Fibroblast of upper back skin (primary cell): ENCODE measurements at regions not wholly inside any gene's neighbourhood (a gene's known extent, or its start where the extent isn't known, plus 50 kb on each side); places are given as distances from the start of the nearest gene placed in this dataset.
"Not testable (repeated sequence)": the region's sequence is repeated elsewhere in the genome, so short reads cannot be mapped to it uniquely, and the experiment has no call there.

ENCODE experiments used
- DNase-seq: peaks from one replicate; pipeline ENCODE4 v3.0.0-alpha.2; 2013

DNA sequence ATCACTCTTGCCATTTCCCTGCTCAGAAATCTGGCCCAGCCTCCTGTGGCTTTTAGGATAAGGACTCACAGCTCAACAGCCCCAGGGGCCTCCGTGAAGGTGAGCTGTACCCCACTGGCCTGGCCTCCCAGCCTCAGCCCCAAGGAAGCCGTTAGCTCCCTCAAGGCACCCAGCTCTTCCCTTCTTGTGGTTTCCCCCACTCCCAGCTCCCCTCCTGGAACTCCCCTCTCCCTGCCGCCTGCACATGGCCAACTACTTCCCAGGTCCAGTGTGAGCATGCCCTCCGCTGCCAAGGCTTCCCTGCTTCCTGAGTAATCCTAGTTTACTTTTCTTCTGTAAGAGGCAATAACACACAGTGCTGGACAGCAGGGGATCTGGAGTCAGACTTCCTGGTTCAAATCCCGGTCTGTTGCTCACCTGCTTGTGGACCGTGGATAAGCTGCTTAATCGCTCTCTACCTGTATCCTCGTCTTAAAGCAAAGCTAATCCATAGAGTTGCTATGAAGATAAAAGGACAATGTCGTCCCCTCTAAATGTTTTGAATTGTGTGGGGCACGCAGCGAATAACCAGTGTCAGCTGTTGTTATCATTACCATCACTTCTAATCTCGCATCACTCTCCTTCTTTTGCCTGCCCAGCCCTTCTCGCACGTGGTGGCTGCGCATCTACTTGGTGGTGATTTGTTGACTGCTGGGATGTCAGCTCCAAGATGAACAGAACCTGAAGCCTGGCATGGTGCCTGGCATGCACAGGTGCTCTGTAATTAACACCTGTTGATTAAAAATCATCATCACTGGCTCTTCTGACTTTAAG is 86.6 kb downstream of the C5orf15 start:
- DNase-seq, result no peak

DNA sequence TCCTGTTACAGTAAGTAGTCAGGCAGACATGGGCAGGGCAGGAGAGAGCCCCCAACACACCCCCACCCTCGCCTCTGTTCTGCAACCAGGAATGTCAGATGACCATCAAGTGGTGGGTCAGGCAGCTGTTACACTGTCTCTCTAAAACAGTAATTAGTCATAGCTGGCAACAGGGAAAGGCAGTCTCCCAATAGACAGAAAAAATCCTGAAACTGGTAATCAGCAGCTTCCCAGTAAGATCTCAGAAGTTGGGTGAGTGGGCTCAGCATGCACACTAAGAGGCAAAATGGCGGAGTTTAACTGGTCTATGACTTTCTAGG is 90.2 kb downstream of the C5orf15 start:
- no peak for DNase-seq

- DNase-seq, result no peak
These were observed 90.8 kb downstream of the C5orf15 start for GRCh38 chr5:133877351-133878235.

GRCh38 chr5:133876266-133876665 is 92.2 kb downstream of the C5orf15 start:
- no peak for DNase-seq

DNA sequence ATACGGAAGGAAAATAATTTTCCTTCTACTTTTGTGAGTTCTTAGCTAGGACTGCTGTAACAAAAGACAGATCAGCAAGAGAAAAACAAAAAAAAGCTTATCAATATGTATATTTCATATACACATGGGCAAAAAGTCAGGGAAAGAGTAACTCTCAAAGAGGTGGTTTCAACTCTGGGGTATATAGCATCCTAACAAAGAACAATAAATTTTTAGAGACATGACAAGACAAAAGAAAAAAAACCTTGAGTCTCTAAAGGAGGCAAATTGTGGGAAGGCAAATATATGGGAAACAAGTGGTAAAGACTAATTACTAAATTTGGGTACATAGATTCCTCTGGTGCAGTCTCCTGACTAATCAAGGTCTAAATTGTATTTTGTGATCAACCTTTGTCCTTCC is 93.2 kb downstream of the C5orf15 start:
- no peak for DNase-seq

DNA sequence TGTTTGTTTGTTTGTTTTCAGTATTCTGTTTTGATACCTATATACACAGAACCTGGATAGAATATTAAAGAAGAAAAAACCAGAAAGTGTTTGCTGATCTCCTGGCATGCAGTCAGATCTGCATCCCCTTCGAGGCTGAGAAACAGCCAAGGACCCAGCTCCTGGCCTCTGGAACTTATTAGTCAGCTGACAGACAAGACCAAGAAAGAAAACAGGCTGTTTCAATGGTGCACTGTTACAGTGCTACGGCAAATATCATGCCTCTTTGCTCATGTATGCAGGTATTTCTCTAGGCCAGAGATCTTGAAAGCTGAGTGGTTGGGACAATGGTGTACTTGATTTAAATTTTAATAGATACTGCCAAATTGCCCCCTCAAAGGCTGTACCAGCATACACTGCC is 95.0 kb downstream of the C5orf15 start:
- DNase-seq, result no peak

DNA sequence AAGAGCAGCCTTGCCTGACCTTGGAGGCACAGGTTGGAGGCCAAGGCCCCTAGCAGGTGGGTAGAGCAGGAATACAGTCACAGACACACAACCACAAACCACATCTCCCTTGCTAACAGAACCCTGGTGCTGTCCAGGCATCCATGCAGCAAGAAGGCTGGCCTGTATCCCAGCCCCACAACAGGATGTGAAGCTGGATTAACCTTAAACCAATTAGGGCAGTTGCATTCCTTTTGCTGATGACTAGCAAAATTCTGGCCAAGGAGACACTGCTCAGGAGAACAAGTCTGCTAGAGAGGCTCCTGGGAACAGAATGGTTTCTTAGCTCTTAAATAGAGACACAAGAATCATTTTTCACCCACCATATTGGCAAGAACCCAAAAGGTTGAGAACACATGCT is 97.8 kb downstream of the C5orf15 start:
- DNase-seq, result peak; percentile 86

DNA sequence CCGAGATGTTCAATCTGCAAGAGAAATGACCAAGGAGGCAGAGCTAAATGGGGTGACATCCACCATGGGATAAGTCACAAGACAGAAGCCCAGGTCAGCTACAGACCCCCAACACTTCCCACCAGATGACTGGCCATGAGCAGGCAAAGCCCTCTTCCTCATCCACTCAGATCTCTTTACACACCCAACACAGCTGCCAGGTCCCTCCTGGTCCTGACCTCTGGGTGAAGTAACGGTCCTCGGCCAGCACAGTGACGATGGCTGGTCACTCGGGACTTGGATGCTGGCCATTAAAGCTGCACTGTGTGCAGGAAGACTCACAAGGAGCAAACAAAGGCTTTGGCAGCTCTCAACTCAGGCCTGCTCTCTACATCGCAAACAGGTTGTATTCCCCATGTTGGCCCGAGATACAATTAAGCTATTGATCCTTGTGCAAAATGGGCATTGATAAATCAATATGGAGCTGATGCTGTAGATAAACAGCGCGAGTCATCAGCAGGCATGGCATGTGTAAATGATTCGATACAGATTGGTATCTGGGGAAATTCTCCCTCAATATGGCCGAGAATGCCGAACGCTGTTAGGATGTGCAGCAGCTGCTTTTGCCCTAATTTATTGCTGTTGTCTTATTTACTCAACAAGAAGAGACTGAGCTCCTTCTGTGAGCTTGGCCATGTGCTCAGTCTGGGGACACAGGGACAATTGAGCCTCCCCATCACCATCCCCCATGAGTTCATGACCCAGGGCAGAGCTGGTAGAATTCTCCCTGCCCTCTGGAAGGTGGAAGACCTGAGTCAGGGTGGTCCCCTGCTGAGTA is 98.7 kb downstream of the C5orf15 start:
- no peak for DNase-seq

- peak; percentile 64 for DNase-seq
These were observed 99.4 kb downstream of the C5orf15 start for GRCh38 chr5:133868946-133869518.

DNA sequence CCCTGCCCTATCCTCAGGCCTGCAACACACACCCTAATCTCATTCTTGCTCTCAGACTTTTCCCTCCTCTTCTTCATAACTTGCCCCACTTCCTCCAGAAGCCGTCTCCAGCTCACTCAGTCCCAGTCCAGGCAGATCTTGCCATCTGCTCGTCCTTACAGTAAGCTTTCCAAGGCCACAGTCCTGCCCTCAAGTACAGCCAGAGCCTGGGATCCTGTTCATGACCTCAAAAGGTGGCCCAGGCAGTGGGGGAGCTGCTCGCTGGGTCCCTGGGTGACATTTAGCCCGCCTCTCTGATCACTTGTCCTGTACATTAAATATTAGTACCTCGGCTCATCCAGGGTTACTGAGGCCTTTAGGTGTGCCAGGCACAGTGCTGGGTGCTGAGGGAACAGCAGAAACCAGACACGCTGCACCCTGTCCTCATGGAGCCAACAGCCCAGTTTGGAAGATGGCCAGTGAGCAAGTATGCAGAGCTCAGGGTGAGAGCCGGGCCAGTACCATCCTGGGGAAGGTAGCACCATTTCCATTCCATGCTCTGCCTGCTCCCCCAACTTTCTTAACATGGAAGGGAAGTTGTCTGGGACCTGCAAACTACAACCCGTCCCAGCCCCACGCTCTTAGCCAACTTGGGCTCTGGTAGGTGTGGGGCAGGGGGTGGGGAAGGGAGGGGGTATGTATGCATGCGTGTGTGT is 100.4 kb downstream of the C5orf15 start:
- no peak for DNase-seq

DNA sequence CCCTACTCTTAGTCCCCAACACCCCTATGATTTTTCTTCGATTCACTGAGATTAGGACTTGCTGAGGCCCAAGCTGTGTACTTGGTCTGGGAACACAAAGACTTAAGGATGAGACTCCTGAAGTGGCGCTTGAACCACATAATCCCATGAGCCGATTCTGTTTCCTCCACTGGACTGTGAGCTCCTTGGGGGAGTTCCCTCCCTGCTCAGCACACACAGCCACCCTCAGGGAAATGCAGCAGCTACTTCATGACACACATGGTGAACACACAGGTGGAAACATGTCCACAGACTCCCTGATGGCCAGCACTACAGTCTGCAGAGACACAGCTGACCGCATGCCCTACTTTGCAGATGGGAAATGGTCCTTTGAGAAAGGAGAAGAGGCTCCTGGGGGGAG is 101.1 kb downstream of the C5orf15 start:
- no peak for DNase-seq

GRCh38 chr5:133866903-133867245 is 101.6 kb downstream of the C5orf15 start:
- no peak for DNase-seq

- DNase-seq, result no peak
These were observed 102.1 kb downstream of the C5orf15 start for GRCh38 chr5:133866160-133866902.

DNA sequence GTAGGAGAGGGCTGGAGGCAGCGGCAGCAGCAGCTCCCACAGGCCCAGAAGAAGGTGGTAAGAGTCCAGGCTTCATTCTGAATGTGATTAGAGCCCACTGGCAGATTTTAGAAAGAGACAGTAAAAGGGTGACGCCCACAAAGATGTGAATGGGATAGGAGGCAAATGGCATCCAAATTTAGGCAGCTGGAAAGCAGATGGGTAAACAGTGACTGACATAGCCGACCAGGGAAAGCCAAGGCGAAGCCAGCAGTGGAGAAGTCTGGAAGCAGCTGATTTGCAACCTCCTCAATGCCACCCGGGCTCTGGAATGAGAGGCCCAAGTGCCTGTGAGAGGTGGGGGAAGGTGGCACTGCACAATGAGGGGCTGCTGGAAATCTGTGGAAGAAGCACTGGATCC is 103.3 kb downstream of the C5orf15 start:
- no peak for DNase-seq

DNA sequence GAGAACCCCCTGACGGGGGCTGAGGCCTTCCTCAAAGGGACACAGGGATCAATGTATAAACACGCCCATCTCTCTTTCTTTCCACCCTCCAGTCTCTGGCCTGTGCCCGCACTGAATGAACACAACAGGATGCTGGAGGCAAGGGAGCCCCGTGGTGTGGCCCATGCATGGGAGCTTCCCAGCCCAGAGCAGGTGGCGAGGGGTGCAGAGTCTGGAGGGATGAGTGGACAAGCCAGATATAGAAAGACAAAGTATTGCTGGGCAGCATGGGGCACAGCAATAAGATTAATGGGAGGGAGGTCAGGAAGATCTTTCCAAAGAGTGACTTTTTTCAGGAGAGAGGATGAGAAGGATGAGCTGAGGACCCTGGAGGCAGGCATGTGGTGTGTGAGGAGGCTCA is 103.7 kb downstream of the C5orf15 start:
- DNase-seq, result no peak

DNA sequence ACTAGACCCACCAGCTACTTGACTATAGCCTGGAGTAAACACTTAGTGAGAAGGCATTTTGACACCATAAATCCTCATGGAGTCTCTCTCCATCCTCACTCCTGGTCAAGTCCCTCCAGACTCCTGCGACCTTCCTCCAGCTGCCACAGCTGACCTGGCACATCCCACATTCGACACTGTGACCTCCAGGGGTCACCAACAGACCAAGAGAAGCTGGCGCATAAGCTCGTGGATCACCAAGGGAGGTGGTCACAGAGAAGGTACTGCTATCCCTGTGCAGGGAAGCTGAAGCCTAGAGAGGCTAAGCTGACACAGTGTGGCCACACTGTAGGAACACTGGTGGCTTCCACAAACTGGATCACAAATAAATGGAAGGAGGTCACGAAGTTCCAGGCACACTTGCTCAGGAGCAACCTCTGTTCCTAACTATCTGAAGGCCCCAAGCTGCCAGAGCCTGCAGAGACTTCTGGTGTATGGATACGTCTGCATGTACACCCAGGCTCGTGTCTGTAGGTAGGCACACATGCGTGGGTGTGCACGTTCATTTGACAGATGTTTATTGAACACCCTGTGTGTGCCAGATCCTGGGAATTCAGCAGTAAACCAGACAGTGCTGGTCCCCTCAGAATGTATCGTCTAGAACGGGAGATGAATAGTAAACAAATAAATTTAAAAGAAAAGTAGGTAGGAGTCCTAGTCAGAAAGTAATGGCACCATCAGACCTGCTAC is 104.4 kb downstream of the C5orf15 start:
- DNase-seq, result no peak

- DNase-seq, result no peak
These were observed 107.2 kb downstream of the C5orf15 start for GRCh38 chr5:133861161-133861737.

- no peak for DNase-seq
These were observed 109.4 kb downstream of the C5orf15 start for GRCh38 chr5:133859073-133859472.

DNA sequence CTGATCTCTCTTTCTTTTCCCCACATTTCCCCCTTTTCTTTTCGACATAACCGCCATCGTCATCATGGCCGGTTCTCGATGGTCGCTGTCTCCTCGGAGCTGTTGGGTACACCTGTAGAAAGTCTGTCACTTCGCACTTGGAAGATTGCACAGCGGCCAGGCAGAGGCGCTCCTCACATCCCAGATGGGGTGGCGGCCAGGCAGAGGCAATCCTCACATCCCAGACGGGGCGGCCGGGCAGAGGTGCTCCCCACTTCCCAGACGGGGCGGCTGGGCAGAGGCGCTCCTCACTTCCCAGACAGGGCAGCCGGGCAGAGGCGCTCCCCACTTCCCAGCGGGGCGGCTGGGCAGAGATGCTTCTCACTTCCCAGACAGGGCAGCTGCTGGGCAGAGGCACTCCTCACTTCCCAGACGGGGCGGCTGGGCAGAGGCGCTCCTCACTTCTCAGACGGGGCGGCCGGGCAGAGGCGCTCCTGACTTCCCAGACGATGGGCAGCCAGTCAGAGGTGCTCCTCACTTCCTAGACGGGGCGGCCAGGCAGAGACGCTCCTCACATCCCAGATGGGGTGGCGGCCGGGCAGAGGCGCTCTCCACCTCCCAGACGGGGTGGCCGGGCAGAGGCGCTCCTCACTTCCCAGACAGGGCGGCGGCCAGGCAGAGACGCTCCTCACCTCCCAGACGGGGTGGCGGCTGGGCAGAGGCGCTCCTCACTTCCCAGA is 110.7 kb downstream of the C5orf15 start:
- not testable (repeated sequence) for DNase-seq

- DNase-seq, result no peak
These were observed 113.9 kb downstream of the C5orf15 start for GRCh38 chr5:133854554-133854953.
